Esophagus muscularis mucosa (tissue), 4 donors: ENCODE measurements at regions not wholly inside any gene's neighbourhood (a gene's known extent, or its start where the extent isn't known, plus 50 kb on each side); places are given as distances from the start of the nearest gene placed in this dataset.

ENCODE experiments used
- DNase-seq: peaks from one replicate; pipeline ENCODE4 v3.0.0-alpha.2; 2017; ENCODE audit errors: extremely low spot score
- H3K27ac ChIP-seq, 4 donors: fragments of 200-600 bp; sonication (generic); replicated peaks in 1 of 4; 1 replicate in 3 of 4; 2 replicates in 1 of 4; pipeline ENCODE4 v1.5.1; 2016 to 2019; ENCODE audit warnings: mild to moderate bottlenecking in 1 of 4
- H3K27me3 ChIP-seq, 4 donors: fragments of 200-600 bp; sonication (generic); one replicate each; pipeline versions ENCODE4 v1.5.1 to v1.6.0; 2016 to 2019
- H3K36me3 ChIP-seq, 4 donors: fragments of 200-600 bp; sonication (generic); one replicate each; pipeline ENCODE4 v1.5.1; 2016 to 2019
- H3K4me1 ChIP-seq, 4 donors: fragments of 200-600 bp; sonication (generic); one replicate each; pipeline ENCODE4 v1.5.1; 2016 to 2019
- H3K4me3 ChIP-seq, 4 donors: fragments of 200-600 bp; sonication (generic); 1 replicate in 2 of 4; 2 replicates in 2 of 4; pipeline ENCODE4 v1.5.1; 2016 to 2019; ENCODE audit warnings: mild to moderate bottlenecking in 4 of 4, moderate library complexity in 1 of 4
- H3K9me3 ChIP-seq, 4 donors: fragments of 200-600 bp; sonication (generic); 1 replicate in 3 of 4; 2 replicates in 1 of 4; pipeline ENCODE4 v1.5.1; 2016 to 2019
- EP300 ChIP-seq: sonication (generic); formaldehyde crosslinking; IDR thresholded peaks from one replicate; pipeline ENCODE4 v1.6.1; 2017; ENCODE audit warnings: antibody characterized with exemption
- POLR2A ChIP-seq: fragments of 450-650 bp; IDR thresholded peaks from one replicate; pipeline ENCODE4 v1.6.1; 2017; ENCODE audit warnings: antibody characterized with exemption, moderate library complexity, mild to moderate bottlenecking, low read depth
- POLR2AphosphoS5 ChIP-seq, 2 donors: sonication (generic); formaldehyde crosslinking; IDR thresholded peaks; one replicate each; pipeline ENCODE4 v1.6.1; 2017; ENCODE audit warnings: antibody characterized with exemption in 2 of 2
- WGBS: methylation state at CpG from one replicate; pipeline ENCODE4 v1.1.5; 2018; 5-methylcytosine and 5-hydroxymethylcytosine counted together
- intact Hi-C: fragments of 100-400 bp; cut with DNase I; formaldehyde crosslinking; loops from one replicate; pipeline ENCODE4 v1.15.1; 2023
- TF ChIP-seq, protein P1 (sequence below), 3 experiments: fragments of 200-600 bp in 2 of 3; fragments of 450-650 bp in 1 of 3; sonication (generic) in 2 of 3; IDR thresholded peaks; one replicate each; pipeline ENCODE4 v1.5.1; 2017 to 2019; ENCODE audit warnings: antibody characterized with exemption in 3 of 3, mild to moderate bottlenecking in 2 of 3, moderate library complexity in 1 of 3

DNA sequence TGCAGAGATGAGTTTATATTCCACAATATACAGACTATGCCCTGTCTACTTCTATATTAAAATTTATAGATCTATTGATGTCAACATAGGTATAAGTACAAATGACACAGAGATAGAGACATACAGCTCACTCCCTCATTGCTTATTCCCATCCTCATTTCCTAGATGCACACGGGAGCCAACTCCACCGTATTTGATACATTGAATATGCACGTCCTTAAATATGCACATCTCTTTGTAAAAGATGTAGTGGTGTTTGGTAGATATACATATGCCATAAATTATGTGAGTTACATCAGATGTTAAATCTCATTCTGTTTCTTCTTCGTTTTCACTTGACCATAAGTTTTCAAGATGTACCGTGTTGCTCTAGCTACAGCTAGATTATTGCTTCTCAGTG lies 179.2 kb upstream of the RAB6C start:
- TF ChIP-seq EP300 (no peak), POLR2A (no peak), POLR2AphosphoS5 (IDR thresholded peaks at IDR 0.05) (no peak)
- TF ChIP-seq, protein P1, sequence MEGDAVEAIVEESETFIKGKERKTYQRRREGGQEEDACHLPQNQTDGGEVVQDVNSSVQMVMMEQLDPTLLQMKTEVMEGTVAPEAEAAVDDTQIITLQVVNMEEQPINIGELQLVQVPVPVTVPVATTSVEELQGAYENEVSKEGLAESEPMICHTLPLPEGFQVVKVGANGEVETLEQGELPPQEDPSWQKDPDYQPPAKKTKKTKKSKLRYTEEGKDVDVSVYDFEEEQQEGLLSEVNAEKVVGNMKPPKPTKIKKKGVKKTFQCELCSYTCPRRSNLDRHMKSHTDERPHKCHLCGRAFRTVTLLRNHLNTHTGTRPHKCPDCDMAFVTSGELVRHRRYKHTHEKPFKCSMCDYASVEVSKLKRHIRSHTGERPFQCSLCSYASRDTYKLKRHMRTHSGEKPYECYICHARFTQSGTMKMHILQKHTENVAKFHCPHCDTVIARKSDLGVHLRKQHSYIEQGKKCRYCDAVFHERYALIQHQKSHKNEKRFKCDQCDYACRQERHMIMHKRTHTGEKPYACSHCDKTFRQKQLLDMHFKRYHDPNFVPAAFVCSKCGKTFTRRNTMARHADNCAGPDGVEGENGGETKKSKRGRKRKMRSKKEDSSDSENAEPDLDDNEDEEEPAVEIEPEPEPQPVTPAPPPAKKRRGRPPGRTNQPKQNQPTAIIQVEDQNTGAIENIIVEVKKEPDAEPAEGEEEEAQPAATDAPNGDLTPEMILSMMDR (IDR thresholded peaks at IDR 0.05): no peak
- DNase-seq: no peak
- intact Hi-C loops: no loop called here
- H3K27ac ChIP-seq: no peak overlapping the region
- 95% methylated on average over 5 of the region's 5 CpGs for WGBS
- peaks cover 0 to 8% (median 0%) of the 10 kb centered on the region in 4 donors for H3K27me3 ChIP-seq
- no peaks in the 10 kb centered on the region for H3K4me1 ChIP-seq
- no peaks in the 10 kb centered on the region for H3K9me3 ChIP-seq
- no peak overlapping the region for H3K4me3 ChIP-seq
- H3K36me3 ChIP-seq: no peaks in the 10 kb centered on the region

DNA sequence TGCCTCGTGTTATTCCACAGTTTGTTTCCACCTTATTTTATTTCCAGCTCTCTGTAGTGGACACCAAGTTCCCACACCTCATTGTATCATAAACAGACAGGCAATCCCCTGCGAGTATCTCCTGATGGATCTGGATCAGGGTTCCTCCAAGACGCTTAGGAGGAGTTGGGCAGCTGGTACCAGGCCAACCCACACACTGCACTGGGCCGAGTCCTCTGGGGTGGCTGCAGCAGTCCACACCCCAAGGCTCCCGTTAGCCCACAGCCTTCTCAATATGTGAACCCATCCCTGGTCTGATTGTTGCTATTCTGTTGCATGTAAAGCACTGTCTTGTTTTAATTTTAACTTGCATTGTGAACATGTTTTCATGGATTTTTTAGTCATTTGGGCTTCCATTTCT lies 178.8 kb upstream of the RAB6C start:
- intact Hi-C loops: no loop called here
- 86% methylated on average over 5 of the region's 5 CpGs for WGBS

DNA sequence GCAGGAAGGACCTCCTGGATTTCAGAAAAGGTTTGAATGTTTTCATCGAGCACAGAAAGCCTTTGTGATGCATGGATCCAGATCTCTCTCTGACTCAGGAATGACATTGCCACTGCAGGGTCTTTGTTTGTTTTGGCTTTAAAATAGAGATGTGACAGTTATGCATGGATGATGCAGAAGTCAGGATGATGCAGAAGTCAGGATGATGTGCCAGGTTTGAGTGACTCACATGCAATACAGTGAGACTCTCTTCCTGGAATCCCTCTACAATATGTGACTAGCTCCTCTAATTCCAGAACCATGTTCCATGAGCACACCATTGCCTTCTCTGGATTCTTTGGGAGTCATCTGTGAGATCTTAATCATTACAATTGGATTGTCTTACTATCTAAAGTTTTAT lies 177.9 kb upstream of the RAB6C start:
- Histone ChIP-seq H3K4me1 (no peaks in the 10 kb centered on the region), H3K4me3 (no peak overlapping the region), H3K9me3 (no peaks in the 10 kb centered on the region), H3K27me3 (no peaks in the 10 kb centered on the region), H3K27ac (no peak overlapping the region), H3K36me3 (no peaks in the 10 kb centered on the region)
- DNase-seq: no peak
- 80% methylated on average over 1 of the region's 1 CpG for WGBS
- intact Hi-C loops: no loop called here
- no peak for TF ChIP-seq POLR2A
- no peak for TF ChIP-seq POLR2AphosphoS5 (IDR thresholded peaks at IDR 0.05)
- TF ChIP-seq EP300: no peak
- TF ChIP-seq, protein P1 (IDR thresholded peaks at IDR 0.05): no peak

More for the DNA sequence above, 178.8 kb upstream of the RAB6C start:
- no peaks in the 10 kb centered on the region for H3K9me3 ChIP-seq
- no peaks in the 10 kb centered on the region for H3K4me1 ChIP-seq
- DNase-seq: no peak
- H3K27ac ChIP-seq: no peak overlapping the region
- H3K36me3 ChIP-seq: no peaks in the 10 kb centered on the region
- H3K27me3 ChIP-seq: peaks cover 0 to 8% (median 0%) of the 10 kb centered on the region in 4 donors
- TF ChIP-seq EP300 (no peak), POLR2AphosphoS5 (IDR thresholded peaks at IDR 0.05) (no peak), POLR2A (no peak)
- TF ChIP-seq, protein P1 (IDR thresholded peaks at IDR 0.05): no peak
- no peak overlapping the region for H3K4me3 ChIP-seq

DNA sequence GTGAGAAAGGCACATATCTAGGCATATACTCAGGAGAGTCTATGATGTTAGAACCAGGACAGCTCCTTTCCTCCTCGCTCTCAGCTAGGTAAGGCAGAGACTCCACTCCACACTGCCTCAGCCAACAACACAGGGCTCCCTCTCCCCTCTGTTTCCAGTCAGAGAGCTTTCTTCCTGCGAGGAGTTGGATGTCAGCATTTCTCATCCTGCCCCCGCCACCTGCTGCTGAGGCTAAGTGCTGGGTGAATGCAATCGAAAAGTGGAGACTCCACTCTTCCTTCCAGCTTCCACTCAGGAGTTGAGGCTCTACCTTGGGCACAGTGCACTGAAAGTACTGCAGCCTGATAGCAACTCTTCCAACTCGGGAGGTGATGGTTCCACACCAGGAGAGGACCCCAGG lies 177.2 kb upstream of the RAB6C start:
- no peak for DNase-seq
- Histone ChIP-seq H3K9me3 (no peaks in the 10 kb centered on the region), H3K4me1 (no peaks in the 10 kb centered on the region), H3K27ac (no peak overlapping the region), H3K27me3 (no peaks in the 10 kb centered on the region), H3K4me3 (no peak overlapping the region), H3K36me3 (no peaks in the 10 kb centered on the region)
- no peak for TF ChIP-seq POLR2A
- TF ChIP-seq, protein P1 (IDR thresholded peaks at IDR 0.05): no peak
- TF ChIP-seq EP300: no peak
- TF ChIP-seq POLR2AphosphoS5 (IDR thresholded peaks at IDR 0.05): no peak
- intact Hi-C loops: no loop called here
- WGBS: 58% methylated on average over 5 of the region's 5 CpGs

DNA sequence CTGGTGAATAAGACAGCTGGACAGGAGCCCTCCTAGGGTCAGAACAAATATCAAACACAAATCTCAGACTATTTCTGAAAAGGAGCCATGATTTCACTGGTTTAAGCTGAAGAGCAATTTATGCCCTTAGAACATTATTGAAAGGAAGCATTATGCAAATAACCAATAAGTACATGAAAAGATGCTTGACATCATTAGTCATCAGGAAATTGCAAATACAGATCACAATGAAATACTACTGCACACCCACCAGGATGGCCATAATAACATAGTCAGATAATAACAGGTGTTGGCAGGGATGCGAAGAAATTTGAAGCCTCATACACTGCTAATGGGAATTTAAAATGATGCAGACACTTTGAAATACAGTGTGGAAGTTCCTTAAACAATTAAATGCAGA lies 176.4 kb upstream of the RAB6C start:
- intact Hi-C loops: no loop called here
- Histone ChIP-seq H3K27me3 (no peaks in the 10 kb centered on the region), H3K4me3 (no peak overlapping the region), H3K27ac (no peak overlapping the region), H3K36me3 (no peaks in the 10 kb centered on the region), H3K4me1 (no peaks in the 10 kb centered on the region), H3K9me3 (no peaks in the 10 kb centered on the region)
- DNase-seq: no peak
- 77% methylated on average over 1 of the region's 1 CpG for WGBS
- TF ChIP-seq POLR2A (no peak), POLR2AphosphoS5 (IDR thresholded peaks at IDR 0.05) (no peak), EP300 (no peak)
- TF ChIP-seq, protein P1 (IDR thresholded peaks at IDR 0.05): no peak
